ENCODE measurements at regions not wholly inside any gene's neighbourhood (a gene's known extent, or its start where the extent isn't known, plus 50 kb on each side); places are given as distances from the start of the nearest gene placed in this dataset.

DNA sequence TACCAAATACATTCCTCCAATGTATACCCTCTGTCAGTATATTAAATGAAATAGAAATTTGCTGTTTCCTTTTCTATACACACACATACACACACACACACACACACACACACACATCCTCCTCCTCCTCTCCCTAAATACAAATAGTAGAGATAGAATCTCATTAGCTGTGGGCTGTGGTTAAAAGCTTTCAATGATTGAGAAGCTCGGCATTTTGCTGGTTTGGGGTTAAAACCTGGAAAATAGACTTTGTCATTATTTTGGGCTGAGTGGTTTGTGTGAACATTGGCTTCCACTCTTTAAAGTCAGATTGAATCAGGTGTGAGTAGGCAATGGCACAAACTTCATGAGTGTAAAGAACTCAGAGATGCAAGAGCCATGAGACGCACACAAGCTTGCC is 596.0 kb downstream of the XPNPEP1 start:
- TF ChIP-seq SP1 (IDR thresholded peaks at IDR 0.05; ENCODE audit: low read depth, low read length) (no peak), POLR2A (IDR thresholded peaks at IDR 0.05; ENCODE audit: control extremely low read depth in 1 of 2, low read depth in 2 of 2, low read length in 2 of 2) (no peak), KDM1A (IDR thresholded peaks at IDR 0.05; ENCODE audit: borderline replicate concordance, low read length) (no peak), SP4 (IDR thresholded peaks at IDR 0.05; ENCODE audit: low read length) (no peak)
- TF ChIP-seq, protein P1, sequence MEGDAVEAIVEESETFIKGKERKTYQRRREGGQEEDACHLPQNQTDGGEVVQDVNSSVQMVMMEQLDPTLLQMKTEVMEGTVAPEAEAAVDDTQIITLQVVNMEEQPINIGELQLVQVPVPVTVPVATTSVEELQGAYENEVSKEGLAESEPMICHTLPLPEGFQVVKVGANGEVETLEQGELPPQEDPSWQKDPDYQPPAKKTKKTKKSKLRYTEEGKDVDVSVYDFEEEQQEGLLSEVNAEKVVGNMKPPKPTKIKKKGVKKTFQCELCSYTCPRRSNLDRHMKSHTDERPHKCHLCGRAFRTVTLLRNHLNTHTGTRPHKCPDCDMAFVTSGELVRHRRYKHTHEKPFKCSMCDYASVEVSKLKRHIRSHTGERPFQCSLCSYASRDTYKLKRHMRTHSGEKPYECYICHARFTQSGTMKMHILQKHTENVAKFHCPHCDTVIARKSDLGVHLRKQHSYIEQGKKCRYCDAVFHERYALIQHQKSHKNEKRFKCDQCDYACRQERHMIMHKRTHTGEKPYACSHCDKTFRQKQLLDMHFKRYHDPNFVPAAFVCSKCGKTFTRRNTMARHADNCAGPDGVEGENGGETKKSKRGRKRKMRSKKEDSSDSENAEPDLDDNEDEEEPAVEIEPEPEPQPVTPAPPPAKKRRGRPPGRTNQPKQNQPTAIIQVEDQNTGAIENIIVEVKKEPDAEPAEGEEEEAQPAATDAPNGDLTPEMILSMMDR (IDR thresholded peaks at IDR 0.05; ENCODE audit: control extremely low read depth in 1 of 3, insufficient read depth in 1 of 3, low read depth in 1 of 3, low read length in 3 of 3): no peak
